Liver (tissue), 3 donors: ENCODE measurements at regions not wholly inside any gene's neighbourhood (a gene's known extent, or its start where the extent isn't known, plus 50 kb on each side); places are given as distances from the start of the nearest gene placed in this dataset.

ENCODE experiments used
- CTCF ChIP-seq: fragments of 150-350 bp; IDR thresholded peaks from 2 replicates; pipeline ENCODE4 v1.5.1; 2017; ENCODE audit warnings: improper control_type of control experiment, low read depth, low read length; ENCODE audit not compliant: missing input control
- RAD21 ChIP-seq, 2 donors: IDR thresholded peaks; 2 replicates each; pipeline ENCODE4 v1.6.1; 2016; ENCODE audit warnings: antibody characterized with exemption in 2 of 2, mild to moderate bottlenecking in 2 of 2
- SP1 ChIP-seq: IDR thresholded peaks from 2 replicates; pipeline ENCODE4 v1.6.1; 2018; ENCODE audit warnings: antibody characterized with exemption, mild to moderate bottlenecking
- YY1 ChIP-seq: IDR thresholded peaks from 2 replicates; pipeline ENCODE4 v1.6.1; 2016; ENCODE audit warnings: antibody characterized with exemption, mild to moderate bottlenecking
- TF ChIP-seq, protein P1 (sequence below): IDR thresholded peaks from 2 replicates; pipeline ENCODE4 v1.6.1; 2016; ENCODE audit warnings: antibody characterized with exemption
- donor health status: healthy.
- donor health status: healthy.

DNA sequence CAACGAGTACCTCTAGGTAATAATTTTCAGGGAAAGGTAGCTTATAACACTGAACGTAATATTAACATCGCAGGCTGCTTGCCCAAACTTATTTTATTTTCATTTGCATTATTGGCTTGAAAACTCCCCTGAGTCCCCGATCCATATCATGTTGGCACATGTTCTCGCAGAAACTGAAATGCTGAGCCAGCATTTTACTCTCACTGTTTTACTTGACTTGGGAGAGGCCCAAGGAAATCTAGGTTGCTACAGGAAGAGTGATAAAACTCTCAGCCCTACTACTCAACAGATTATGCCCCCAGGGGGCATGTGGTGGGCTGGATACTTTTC, 183.5 kb upstream of the HABP2 start:
- no peak for TF ChIP-seq YY1
- TF ChIP-seq CTCF: no peak
- no peak for TF ChIP-seq SP1
- no peak for TF ChIP-seq RAD21 (IDR thresholded peaks at IDR 0.05)
- TF ChIP-seq, protein P1, sequence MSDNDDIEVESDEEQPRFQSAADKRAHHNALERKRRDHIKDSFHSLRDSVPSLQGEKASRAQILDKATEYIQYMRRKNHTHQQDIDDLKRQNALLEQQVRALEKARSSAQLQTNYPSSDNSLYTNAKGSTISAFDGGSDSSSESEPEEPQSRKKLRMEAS: no peak
